K562 (cell line): ENCODE measurements at regions not wholly inside any gene's neighbourhood (a gene's known extent, or its start where the extent isn't known, plus 50 kb on each side); places are given as distances from the start of the nearest gene placed in this dataset.

Experiments used
- ATAC-seq: fragments of 200-7000 bp; cut with Tn5 transposase; 3 replicates; pipeline ENCODE4 v1.9.1; 2020; ENCODE audit warnings: moderate library complexity
- BruUV-seq: library from RNA; stranded (reverse); fragments of 400-500 nt; replicated peaks from 2 replicates; lab custom pipeline; 2021; lab: Mats Ljungman, UMichigan
- CTCF ChIA-PET: fragments of 300-600 bp; formaldehyde crosslinking; extraction: SDS; loops from one replicate; lab custom pipeline; 2021; ENCODE audit warnings: low intra/inter-chr PET ratio; lab: Yijun Ruan, JAX
- POLR2A ChIA-PET: fragments of 300-600, 350-650 bp; sonication (Branson Sonifier 250); formaldehyde crosslinking; extraction: SDS; loops from one replicate; lab custom pipeline; 2021; ENCODE audit warnings: antibody characterized with exemption, inconsistent platforms; lab: Yijun Ruan, JAX
- DNase-seq, 4 experiments: peaks; one replicate each; pipeline versions ENCODE4 v3.0.0 to v3.0.0-alpha.2; 2011 to 2018; ENCODE audit warnings: low spot score in 3 of 4, mixed read lengths in 3 of 4; ENCODE audit errors: extremely low read depth in 1 of 4
- FAIRE-seq: peaks from 2 replicates; lab custom pipeline; 2011; peaks lifted over from hg19 to GRCh38; lab: Jason Lieb, UNC
- H2AFZ ChIP-seq: 2 replicates; pipeline ENCODE4 v1.6.0; 2011; ENCODE audit warnings: low read depth, low read length, control low read depth, inconsistent platforms
- H3K27ac ChIP-seq: fragments of 200-600 bp; 3 replicates; pipeline ENCODE4 v1.8.0; 2011; ENCODE audit warnings: low read depth, mild to moderate bottlenecking, control low read depth, inconsistent platforms, low read length, moderate library complexity, mixed read lengths; ENCODE audit errors: extremely low read depth
- H3K27me3 ChIP-seq, 2 experiments: fragments of 300-600 bp in 1 of 2; 2 replicates in 1 of 2; 3 replicates in 1 of 2; pipeline versions ENCODE4 v1.6.0 to v1.8.0; 2011; ENCODE audit warnings: inconsistent platforms in 2 of 2, low read length in 2 of 2, mild to moderate bottlenecking in 1 of 2, mixed read lengths in 1 of 2, moderate library complexity in 1 of 2; ENCODE audit not compliant: control insufficient read depth in 2 of 2, insufficient read depth in 2 of 2
- H3K36me3 ChIP-seq: fragments of 300-600 bp; 3 replicates; pipeline ENCODE4 v1.8.0; 2011; ENCODE audit warnings: mild to moderate bottlenecking, low read length, inconsistent platforms; ENCODE audit not compliant: control insufficient read depth, insufficient read depth
- H3K4me1 ChIP-seq, 2 experiments: fragments of 200-600 bp in 1 of 2; replicated peaks in 1 of 2; 2 replicates in 1 of 2; 3 replicates in 1 of 2; pipeline versions ENCODE4 v1.5.1 to v1.8.0; 2011; ENCODE audit warnings: inconsistent platforms in 2 of 2, low read length in 2 of 2, mild to moderate bottlenecking in 1 of 2, mixed read lengths in 1 of 2, moderate library complexity in 1 of 2; ENCODE audit not compliant: control insufficient read depth in 2 of 2, insufficient read depth in 2 of 2
- H3K4me2 ChIP-seq: 2 replicates; pipeline ENCODE4 v1.6.1; 2011; ENCODE audit warnings: low read length, control low read depth, inconsistent platforms, mixed read lengths; ENCODE audit not compliant: insufficient read depth
- H3K4me3 ChIP-seq: fragments of 200-600 bp; sonication (generic), shearing (Covaris generic); 2 replicates; pipeline ENCODE4 v1.5.1; 2016; ENCODE audit warnings: control low read depth, inconsistent platforms
- H3K79me2 ChIP-seq: fragments of 200-600 bp; 3 replicates; pipeline ENCODE4 v1.8.0; 2011; ENCODE audit warnings: low read length, inconsistent platforms; ENCODE audit not compliant: control insufficient read depth, insufficient read depth
- H3K9ac ChIP-seq, 2 experiments: 2 replicates each; pipeline versions ENCODE4 v1.6.0 to v1.6.1; 2011; ENCODE audit warnings: low read depth in 2 of 2, low read length in 2 of 2, control low read depth in 1 of 2, inconsistent platforms in 1 of 2, mild to moderate bottlenecking in 1 of 2, mixed read lengths in 1 of 2; ENCODE audit not compliant: insufficient read depth in 1 of 2
- H3K9me1 ChIP-seq: one replicate; pipeline ENCODE4 v1.6.0; 2011; ENCODE audit warnings: inconsistent platforms, mild to moderate bottlenecking, low read length, moderate library complexity; ENCODE audit not compliant: control insufficient read depth, insufficient read depth
- H3K9me3 ChIP-seq: replicated peaks from 2 replicates; pipeline ENCODE4 v1.5.1; 2011; ENCODE audit warnings: low read depth, low read length, inconsistent platforms; ENCODE audit not compliant: control insufficient read depth, insufficient read depth
- H4K20me1 ChIP-seq: replicated peaks from 2 replicates; pipeline ENCODE4 v1.6.1; 2011; ENCODE audit warnings: low read length, inconsistent platforms, mixed read lengths; ENCODE audit not compliant: control insufficient read depth, insufficient read depth
- FOXM1 ChIP-seq, 2 experiments: fragments of 450-650 bp in 1 of 2; sonication (generic) in 1 of 2; formaldehyde crosslinking in 1 of 2; IDR thresholded peaks; 2 replicates each; pipeline versions ENCODE4 v1.6.1 to v1.9.0; 2017 to 2022; ENCODE audit warnings: low read depth in 2 of 2, mild to moderate bottlenecking in 2 of 2, missing genetic modification reagents in 1 of 2, moderate library complexity in 1 of 2
- NR2C2 ChIP-seq, 2 experiments: fragments of 200-800 bp in 1 of 2; sonication (Bioruptor generic) in 1 of 2; sonication (generic) in 1 of 2; formaldehyde crosslinking in 1 of 2; IDR thresholded peaks; 2 replicates each; pipeline versions ENCODE4 v1.6.1 to v1.8.0; 2016 to 2022; ENCODE audit warnings: mild to moderate bottlenecking in 1 of 2, missing compliant biosample characterization in 1 of 2, missing genetic modification characterization in 1 of 2, missing genetic modification reagents in 1 of 2
- ZNF347 ChIP-seq: fragments of 450-650 bp; formaldehyde crosslinking; IDR thresholded peaks from 2 replicates; pipeline ENCODE4 v1.4.0; 2020; ENCODE audit warnings: low read depth, mild to moderate bottlenecking, moderate library complexity
- WGBS: fragments of 100-300 bp; shearing (Covaris generic); methylation state at CpG from one replicate; pipeline ENCODE4 v1.1.6; 2016; ENCODE audit warnings: low coverage, mixed read lengths; ENCODE audit not compliant: insufficient coverage; ENCODE audit errors: missing lambda C conversion rate; 5-methylcytosine and 5-hydroxymethylcytosine counted together
- in situ Hi-C: fragments of 300-500 bp; cut with MboI; formaldehyde crosslinking; loops from 4 replicates; pipeline ENCODE4 v1.15.0; 2018; ENCODE audit warnings: inconsistent platforms, mixed read lengths
- intact Hi-C: fragments of 100-400 bp; cut with micrococcal nuclease; formaldehyde crosslinking; loops from 2 replicates; pipeline ENCODE4 v1.14.2; 2022

DNA sequence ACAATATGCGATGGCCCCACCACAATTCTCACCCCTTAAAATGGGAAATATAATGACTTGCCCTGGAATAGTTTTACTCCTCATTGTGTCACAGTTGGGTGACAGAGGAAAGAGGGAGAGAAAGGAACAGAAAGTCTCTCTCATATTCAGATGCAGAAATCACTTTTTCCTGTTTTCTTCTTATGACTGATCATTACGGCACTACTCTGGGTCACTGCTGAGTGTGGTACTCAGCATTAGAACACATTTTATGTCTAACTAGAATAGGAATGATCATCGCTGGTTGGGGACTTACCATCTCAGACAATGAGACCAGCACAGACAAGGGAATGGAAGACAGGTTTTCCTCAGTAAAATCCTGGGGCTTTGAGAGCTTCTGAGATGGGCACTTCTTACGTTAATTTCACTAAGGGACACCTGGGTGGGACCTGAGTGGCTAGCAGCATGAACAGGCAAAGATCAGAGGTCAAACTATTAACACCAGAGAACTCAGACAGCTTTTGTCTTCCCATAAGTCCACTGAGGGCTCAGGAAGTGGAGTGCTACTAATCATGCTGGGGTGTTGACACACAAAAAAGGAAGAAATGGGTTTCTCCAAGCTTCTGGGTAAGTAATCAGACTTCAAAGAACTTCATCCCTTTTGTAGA, 54.9 kb upstream of the ARHGAP18 start:
- Histone ChIP-seq H3K9me3 (no peaks in the 10 kb centered on the region), H3K27me3 (no peaks in the 10 kb centered on the region), H2AFZ (peak overlapping the region; percentile 48), H3K9ac (no peak overlapping the region), H3K4me2 (no peak overlapping the region), H3K36me3 (no peaks in the 10 kb centered on the region), H3K4me3 (no peak overlapping the region), H3K27ac (no peak overlapping the region), H3K4me1 (peaks cover 6 to 11% of the 10 kb centered on the region in 2 experiments; a peak in 3 of 5 replicates), H4K20me1 (no peaks in the 10 kb centered on the region), H3K79me2 (no peaks in the 10 kb centered on the region), H3K9me1 (no peaks in the 10 kb centered on the region)
- FAIRE-seq (no peak), DNase-seq (no peak), ATAC-seq (no peak)
- ChIA-PET CTCF (no interaction called here), POLR2A (interaction anchor here (1.0 to 1.5 kb wide), 2 partner anchors 15 to 20 kb away, joined by 3 to 6 read pairs; no protein-coding TSS in a partner anchor)
- no TSS peak for BruUV-seq
- intact Hi-C loops (loop anchor here (5.0 kb wide), 2 partner anchors 102 to 257 kb away; no protein-coding TSS in a partner anchor), in situ Hi-C loops (loop anchor here (10.0 kb wide), 2 partner anchors 260 kb away; no protein-coding TSS in a partner anchor)
- 46% methylated on average over 4 of the region's 4 CpGs for WGBS
- TF ChIP-seq NR2C2 (CRISPR knock-in tag; IDR thresholded peaks at IDR 0.05) (no peak), NR2C2 (tag; IDR thresholded peaks at IDR 0.05) (peak; percentile 62; the same call in 1 of the 2 replicates), FOXM1 (IDR thresholded peaks at IDR 0.05; ENCODE audit: low read depth) (no peak), FOXM1 (CRISPR knock-in tag; IDR thresholded peaks at IDR 0.05; ENCODE audit: low read depth) (no peak), ZNF347 (no peak)
